Hepatocyte (in vitro differentiated cells): ENCODE measurements at regions not wholly inside any gene's neighbourhood (a gene's known extent, or its start where the extent isn't known, plus 50 kb on each side); places are given as distances from the start of the nearest gene placed in this dataset. TPM values are rescaled to one million over a fixed set of nuclear protein-coding genes. Genes with fewer than 3 reads are reported as not detected.

Source experiments
- DNase-seq: peaks from one replicate; pipeline ENCODE4 v3.0.0-alpha.2; 2016; ENCODE audit warnings: low spot score
- H2AFZ ChIP-seq: fragments of 200-600 bp; sonication (generic); 2 replicates; pipeline ENCODE4 v1.6.0; 2016; ENCODE audit warnings: antibody characterized with exemption, mild to moderate bottlenecking
- H3K27ac ChIP-seq: fragments of 200-600 bp; sonication (generic); 2 replicates; pipeline ENCODE4 v1.5.1; 2016; ENCODE audit warnings: mild to moderate bottlenecking
- H3K27me3 ChIP-seq: fragments of 200-600 bp; sonication (generic); 2 replicates; pipeline ENCODE4 v1.6.1; 2016
- H3K36me3 ChIP-seq: fragments of 200-600 bp; sonication (generic); replicated peaks from 2 replicates; pipeline ENCODE4 v1.5.1; 2016; ENCODE audit warnings: low read depth; ENCODE audit not compliant: insufficient read depth
- H3K4me1 ChIP-seq: fragments of 200-600 bp; sonication (generic); 2 replicates; pipeline ENCODE4 v1.5.1; 2016; ENCODE audit warnings: mild to moderate bottlenecking, moderate library complexity; ENCODE audit not compliant: insufficient read depth
- H3K4me2 ChIP-seq: fragments of 200-600 bp; sonication (generic); 2 replicates; pipeline ENCODE4 v1.6.0; 2016
- H3K4me3 ChIP-seq: fragments of 200-600 bp; sonication (generic); 2 replicates; pipeline ENCODE4 v1.5.1; 2016; ENCODE audit warnings: mild to moderate bottlenecking
- H3K79me2 ChIP-seq: fragments of 200-600 bp; sonication (generic); 2 replicates; pipeline ENCODE4 v1.6.0; 2017; ENCODE audit warnings: mild to moderate bottlenecking
- H3K9me2 ChIP-seq: fragments of 200-600 bp; sonication (generic); replicated peaks from 2 replicates; pipeline ENCODE4 v1.6.0; 2017; ENCODE audit warnings: mild to moderate bottlenecking; ENCODE audit not compliant: insufficient read depth
- H3K9me3 ChIP-seq: fragments of 200-600 bp; sonication (generic); 2 replicates; pipeline ENCODE4 v1.5.1; 2016; ENCODE audit warnings: low read depth, mild to moderate bottlenecking
- H4K20me1 ChIP-seq: fragments of 200-600 bp; sonication (generic); 2 replicates; pipeline ENCODE4 v1.6.0; 2016; ENCODE audit warnings: mild to moderate bottlenecking; ENCODE audit not compliant: insufficient read depth, poor library complexity, severe bottlenecking
- CTCF ChIP-seq: fragments of 200-600 bp; sonication (generic); IDR thresholded peaks from 2 replicates; pipeline ENCODE4 v1.5.1; 2016; ENCODE audit warnings: antibody characterized with exemption, mild to moderate bottlenecking; ENCODE audit not compliant: poor library complexity
- EZH2 ChIP-seq: fragments of 200-600 bp; sonication (generic); IDR thresholded peaks from 2 replicates; pipeline ENCODE4 v1.6.1; 2016; ENCODE audit warnings: antibody characterized with exemption, mild to moderate bottlenecking, borderline replicate concordance
- EZH2phosphoT487 ChIP-seq: fragments of 200-600 bp; sonication (generic); IDR thresholded peaks from one replicate; pipeline ENCODE4 v1.6.1; 2018; ENCODE audit warnings: antibody characterized with exemption, mild to moderate bottlenecking, low read depth, moderate library complexity; ENCODE audit not compliant: unreplicated experiment, severe bottlenecking
- WGBS: methylation state at CpG from one replicate; pipeline ENCODE4 v1.1.6; 2016; ENCODE audit warnings: low lambda C conversion rate; ENCODE audit errors: missing lambda C conversion rate; 5-methylcytosine and 5-hydroxymethylcytosine counted together
- small RNA-seq: library from RNA; depleted of rRNA; stranded (forward); fragments of <200 nt; gene quantifications from one replicate; pipeline ENCODE3, GENCODE V24; 2014

GRCh38 chr5:20420991-20421595 is 433.1 kb upstream of the CDH18 start:
- no peaks in the 10 kb centered on the region for H3K4me1 ChIP-seq

More at GRCh38 chr5:20420991-20421595, 433.1 kb upstream of the CDH18 start:
- WGBS = 57% methylated on average over 4 of the region's 4 CpGs
- Histone ChIP-seq H3K4me3 (no peak overlapping the region), H3K9me3 (no peaks in the 10 kb centered on the region), H3K9me2 (no peaks in the 10 kb centered on the region), H3K27ac (no peak overlapping the region), H3K36me3 (no peaks in the 10 kb centered on the region), H3K27me3 (no peaks in the 10 kb centered on the region), H3K4me2 (no peak overlapping the region), H2AFZ (no peak overlapping the region), H4K20me1 (no peaks in the 10 kb centered on the region), H3K79me2 (no peaks in the 10 kb centered on the region)
- DNase-seq = no peak
- TF ChIP-seq EZH2 = no peak
- TF ChIP-seq CTCF = no peak
- TF ChIP-seq EZH2phosphoT487 = no peak

Small RNA genes in the stretch of these regions (small RNA-seq; reads per million reads assigned to genes)
- gene AC091946.2 (not detected), gene AC140172.1 (not detected)
